Peyer's patch (tissue), 4 donors: ENCODE measurements at regions not wholly inside any gene's neighbourhood (a gene's known extent, or its start where the extent isn't known, plus 50 kb on each side); places are given as distances from the start of the nearest gene placed in this dataset.

Experiments
- POLR2A ChIP-seq, 2 donors: fragments of 450-650 bp; IDR thresholded peaks; one replicate each; pipeline ENCODE4 v1.5.1; 2017; ENCODE audit warnings: antibody characterized with exemption in 2 of 2, mild to moderate bottlenecking in 2 of 2, moderate library complexity in 2 of 2
- TF ChIP-seq, protein P1 (sequence below), 6 experiments: fragments of 450-650 bp in 4 of 6; fragments of 200-600 bp in 2 of 6; sonication (generic) in 1 of 6; IDR thresholded peaks; one replicate each; pipeline ENCODE4 v1.5.1; 2017 to 2019; ENCODE audit warnings: antibody characterized with exemption in 6 of 6, mild to moderate bottlenecking in 3 of 6, moderate library complexity in 1 of 6

- TF ChIP-seq, protein P1, sequence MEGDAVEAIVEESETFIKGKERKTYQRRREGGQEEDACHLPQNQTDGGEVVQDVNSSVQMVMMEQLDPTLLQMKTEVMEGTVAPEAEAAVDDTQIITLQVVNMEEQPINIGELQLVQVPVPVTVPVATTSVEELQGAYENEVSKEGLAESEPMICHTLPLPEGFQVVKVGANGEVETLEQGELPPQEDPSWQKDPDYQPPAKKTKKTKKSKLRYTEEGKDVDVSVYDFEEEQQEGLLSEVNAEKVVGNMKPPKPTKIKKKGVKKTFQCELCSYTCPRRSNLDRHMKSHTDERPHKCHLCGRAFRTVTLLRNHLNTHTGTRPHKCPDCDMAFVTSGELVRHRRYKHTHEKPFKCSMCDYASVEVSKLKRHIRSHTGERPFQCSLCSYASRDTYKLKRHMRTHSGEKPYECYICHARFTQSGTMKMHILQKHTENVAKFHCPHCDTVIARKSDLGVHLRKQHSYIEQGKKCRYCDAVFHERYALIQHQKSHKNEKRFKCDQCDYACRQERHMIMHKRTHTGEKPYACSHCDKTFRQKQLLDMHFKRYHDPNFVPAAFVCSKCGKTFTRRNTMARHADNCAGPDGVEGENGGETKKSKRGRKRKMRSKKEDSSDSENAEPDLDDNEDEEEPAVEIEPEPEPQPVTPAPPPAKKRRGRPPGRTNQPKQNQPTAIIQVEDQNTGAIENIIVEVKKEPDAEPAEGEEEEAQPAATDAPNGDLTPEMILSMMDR (IDR thresholded peaks at IDR 0.05), result no peak
- TF ChIP-seq POLR2A (IDR thresholded peaks at IDR 0.05), result no peak
Observed at GRCh38 chr5:175784230-175784629, 87.1 kb upstream of the CPLX2 start.
